ENCODE measurements at regions not wholly inside any gene's neighbourhood (a gene's known extent, or its start where the extent isn't known, plus 50 kb on each side); places are given as distances from the start of the nearest gene placed in this dataset.

- TF ChIP-seq, protein P1, sequence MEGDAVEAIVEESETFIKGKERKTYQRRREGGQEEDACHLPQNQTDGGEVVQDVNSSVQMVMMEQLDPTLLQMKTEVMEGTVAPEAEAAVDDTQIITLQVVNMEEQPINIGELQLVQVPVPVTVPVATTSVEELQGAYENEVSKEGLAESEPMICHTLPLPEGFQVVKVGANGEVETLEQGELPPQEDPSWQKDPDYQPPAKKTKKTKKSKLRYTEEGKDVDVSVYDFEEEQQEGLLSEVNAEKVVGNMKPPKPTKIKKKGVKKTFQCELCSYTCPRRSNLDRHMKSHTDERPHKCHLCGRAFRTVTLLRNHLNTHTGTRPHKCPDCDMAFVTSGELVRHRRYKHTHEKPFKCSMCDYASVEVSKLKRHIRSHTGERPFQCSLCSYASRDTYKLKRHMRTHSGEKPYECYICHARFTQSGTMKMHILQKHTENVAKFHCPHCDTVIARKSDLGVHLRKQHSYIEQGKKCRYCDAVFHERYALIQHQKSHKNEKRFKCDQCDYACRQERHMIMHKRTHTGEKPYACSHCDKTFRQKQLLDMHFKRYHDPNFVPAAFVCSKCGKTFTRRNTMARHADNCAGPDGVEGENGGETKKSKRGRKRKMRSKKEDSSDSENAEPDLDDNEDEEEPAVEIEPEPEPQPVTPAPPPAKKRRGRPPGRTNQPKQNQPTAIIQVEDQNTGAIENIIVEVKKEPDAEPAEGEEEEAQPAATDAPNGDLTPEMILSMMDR (IDR thresholded peaks at IDR 0.05): no peak
- DNase-seq (ENCODE audit: low spot score): no peak
- no peak overlapping the region for H3K4me3 ChIP-seq
- H3K27ac ChIP-seq: no peak overlapping the region
Measured at GRCh38 chr2:34332813-34333212, 733.7 kb upstream of the FAM98A start.

DNA sequence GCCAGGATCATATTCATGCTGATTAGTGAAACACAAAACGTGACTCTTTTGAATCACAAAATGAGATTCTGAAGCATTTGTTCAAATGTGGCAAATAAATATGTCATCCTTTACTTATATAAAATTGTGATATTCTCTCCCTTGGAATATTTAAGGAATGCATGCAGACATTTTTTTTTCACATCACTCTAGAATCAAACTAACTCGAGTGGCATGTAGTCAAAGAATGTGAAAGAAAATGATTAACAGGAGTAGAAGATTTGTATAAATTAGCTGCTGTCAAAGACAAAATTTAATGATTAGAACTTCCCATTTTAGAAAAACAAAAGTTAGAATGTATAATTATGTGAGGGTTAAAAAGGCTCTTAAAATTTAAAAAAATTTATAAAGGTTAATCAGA is 721.0 kb upstream of the FAM98A start:
- no peak for DNase-seq (ENCODE audit: low spot score)
- TF ChIP-seq, protein P1 (IDR thresholded peaks at IDR 0.05): no peak
- Histone ChIP-seq H3K4me3 (no peak overlapping the region), H3K27ac (no peak overlapping the region)

- no peak for DNase-seq (ENCODE audit: low spot score)
- no peak overlapping the region for H3K27ac ChIP-seq
- H3K4me3 ChIP-seq: no peak overlapping the region
- TF ChIP-seq, protein P1 (IDR thresholded peaks at IDR 0.05): no peak
Measured at GRCh38 chr2:34317797-34318196, 718.7 kb upstream of the FAM98A start.

DNA sequence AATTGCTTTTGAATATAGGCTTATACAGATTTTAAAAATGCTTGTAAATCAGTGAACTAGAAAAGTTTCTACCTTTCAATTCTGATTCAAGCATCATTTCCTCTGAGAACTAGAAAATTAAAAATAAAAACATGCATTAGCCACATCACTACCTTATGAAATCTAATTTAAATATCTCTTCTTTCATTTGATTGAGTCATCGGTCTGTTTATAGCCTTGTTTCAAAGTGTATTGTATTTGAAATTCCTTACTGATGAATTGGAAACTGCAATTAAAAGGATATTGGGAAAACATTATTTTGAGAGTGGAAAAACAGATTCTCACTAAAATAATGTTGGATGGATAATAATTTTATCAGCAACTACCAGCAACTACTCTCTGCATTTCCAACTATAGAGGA is 717.7 kb upstream of the FAM98A start:
- DNase-seq (ENCODE audit: low spot score): no peak
- TF ChIP-seq, protein P1 (IDR thresholded peaks at IDR 0.05): no peak
- Histone ChIP-seq H3K4me3 (no peak overlapping the region), H3K27ac (no peak overlapping the region)

GRCh38 chr2:34311816-34312215 is 712.7 kb upstream of the FAM98A start:
- no peak for DNase-seq (ENCODE audit: low spot score)
- Histone ChIP-seq H3K4me3 (no peak overlapping the region), H3K27ac (no peak overlapping the region)
- TF ChIP-seq, protein P1 (IDR thresholded peaks at IDR 0.05): no peak

- no peak for DNase-seq (ENCODE audit: low spot score)
- TF ChIP-seq, protein P1 (IDR thresholded peaks at IDR 0.05): no peak
- Histone ChIP-seq H3K4me3 (no peak overlapping the region), H3K27ac (no peak overlapping the region)
Measured at GRCh38 chr2:34308140-34308539, 709.0 kb upstream of the FAM98A start.

DNA sequence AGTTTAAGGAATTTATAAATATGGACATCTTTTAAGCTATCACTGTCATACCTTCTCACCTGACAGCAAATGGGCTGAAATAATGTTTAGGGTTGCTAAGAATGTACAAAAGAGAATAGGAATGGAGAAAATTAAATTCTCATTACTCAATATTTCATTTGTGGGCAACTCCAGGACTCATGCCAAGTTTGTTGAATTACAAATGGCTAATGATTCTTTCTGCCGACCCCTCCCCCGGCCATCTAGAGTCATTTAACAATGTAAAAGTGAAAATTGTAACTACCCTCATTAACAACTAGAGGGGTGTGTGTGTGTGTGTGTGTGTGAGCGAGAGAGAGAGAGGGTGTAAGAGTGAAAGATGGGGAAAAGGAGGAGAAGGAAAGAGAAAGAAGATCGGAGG is 708.5 kb upstream of the FAM98A start:
- TF ChIP-seq, protein P1 (IDR thresholded peaks at IDR 0.05): no peak
- DNase-seq (ENCODE audit: low spot score): no peak

More for the DNA sequence above, 708.5 kb upstream of the FAM98A start:
- Histone ChIP-seq H3K4me3 (no peak overlapping the region), H3K27ac (no peak overlapping the region)
